Activated CD8-positive, alpha-beta T cell treated with anti-CD3 and anti-CD28 coated beads for 36 hours (primary cell): ENCODE measurements at regions not wholly inside any gene's neighbourhood (a gene's known extent, or its start where the extent isn't known, plus 50 kb on each side); places are given as distances from the start of the nearest gene placed in this dataset.

Experiments
- ATAC-seq: fragments of 200-7000 bp; cut with Tn5 transposase; one replicate; pipeline ENCODE4 v1.10.0; 2021; ENCODE audit warnings: mild to moderate bottlenecking, moderate library complexity
- CTCF ChIA-PET: fragments of 350-600 bp; sonication (Branson Sonifier 250); formaldehyde crosslinking; loops from one replicate; lab custom pipeline; 2021; ENCODE audit warnings: antibody characterized with exemption; lab: Charles Lee
- POLR2A ChIA-PET: fragments of 350-600 bp; sonication (Branson Sonifier 250); formaldehyde crosslinking; loops from one replicate; lab custom pipeline; 2021; ENCODE audit warnings: antibody characterized with exemption; lab: Charles Lee
- DNase-seq: peaks from one replicate; pipeline ENCODE4 v3.0.0-alpha.2; 2020
- H3K27ac Mint-ChIP-seq: one replicate; pipeline ENCODE4 v1.8.0; 2021; ENCODE audit warnings: mild to moderate bottlenecking, mixed read lengths
- H3K27me3 Mint-ChIP-seq: one replicate; pipeline ENCODE4 v1.8.0; 2021; ENCODE audit warnings: mixed read lengths
- H3K36me3 Mint-ChIP-seq: one replicate; pipeline ENCODE4 v1.8.0; 2021; ENCODE audit warnings: low read depth, mixed read lengths
- H3K4me1 Mint-ChIP-seq: one replicate; pipeline ENCODE4 v1.8.0; 2021; ENCODE audit warnings: low read depth, mixed read lengths
- H3K4me3 Mint-ChIP-seq: one replicate; pipeline ENCODE4 v1.8.0; 2021; ENCODE audit warnings: mild to moderate bottlenecking, moderate library complexity, mixed read lengths
- H3K9me3 Mint-ChIP-seq: one replicate; pipeline ENCODE4 v1.8.0; 2021; ENCODE audit warnings: mixed read lengths
- intact Hi-C: fragments of 100-400 bp; cut with micrococcal nuclease; formaldehyde crosslinking; loops from one replicate; pipeline ENCODE4 v1.10.0; 2022
- TF ChIP-seq, protein P1 (sequence below): fragments of 200-600 bp; IDR thresholded peaks from one replicate; pipeline ENCODE4 v1.8.0; 2022; ENCODE audit warnings: antibody characterized with exemption, mild to moderate bottlenecking

DNA sequence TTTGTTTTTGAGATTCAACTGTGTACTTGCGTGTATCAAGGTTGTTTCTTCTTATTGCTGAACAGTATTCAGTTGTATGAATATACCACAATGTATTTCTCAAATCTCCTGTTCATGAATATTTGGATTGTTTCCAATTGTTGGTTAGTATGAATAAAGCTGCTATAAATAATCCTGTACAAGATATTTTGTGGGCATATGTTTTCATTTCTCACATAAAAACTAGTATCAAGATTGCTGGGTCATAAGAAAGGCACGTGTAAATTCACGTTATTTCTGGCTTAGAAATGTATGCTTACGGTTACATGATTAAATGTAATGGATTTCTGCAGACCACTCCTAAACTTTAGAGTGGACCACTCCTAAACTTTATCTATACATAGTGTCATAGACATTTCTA lies 96.6 kb downstream of the BTBD3 start:
- Mint-ChIP-seq H3K4me1 (no peaks in the 10 kb centered on the region), H3K4me3 (no peak overlapping the region), H3K27me3 (peaks cover 3% of the 10 kb centered on the region), H3K27ac (no peak overlapping the region), H3K36me3 (no peaks in the 10 kb centered on the region), H3K9me3 (peaks cover 2% of the 10 kb centered on the region)
- POLR2A ChIA-PET = no interaction called here
- CTCF ChIA-PET = interaction anchor here (0.9 kb wide), 1 partner anchor 10 kb away, joined by 3 read pairs; no protein-coding TSS in a partner anchor
- DNase-seq (no peak), ATAC-seq (no peak)
- TF ChIP-seq, protein P1, sequence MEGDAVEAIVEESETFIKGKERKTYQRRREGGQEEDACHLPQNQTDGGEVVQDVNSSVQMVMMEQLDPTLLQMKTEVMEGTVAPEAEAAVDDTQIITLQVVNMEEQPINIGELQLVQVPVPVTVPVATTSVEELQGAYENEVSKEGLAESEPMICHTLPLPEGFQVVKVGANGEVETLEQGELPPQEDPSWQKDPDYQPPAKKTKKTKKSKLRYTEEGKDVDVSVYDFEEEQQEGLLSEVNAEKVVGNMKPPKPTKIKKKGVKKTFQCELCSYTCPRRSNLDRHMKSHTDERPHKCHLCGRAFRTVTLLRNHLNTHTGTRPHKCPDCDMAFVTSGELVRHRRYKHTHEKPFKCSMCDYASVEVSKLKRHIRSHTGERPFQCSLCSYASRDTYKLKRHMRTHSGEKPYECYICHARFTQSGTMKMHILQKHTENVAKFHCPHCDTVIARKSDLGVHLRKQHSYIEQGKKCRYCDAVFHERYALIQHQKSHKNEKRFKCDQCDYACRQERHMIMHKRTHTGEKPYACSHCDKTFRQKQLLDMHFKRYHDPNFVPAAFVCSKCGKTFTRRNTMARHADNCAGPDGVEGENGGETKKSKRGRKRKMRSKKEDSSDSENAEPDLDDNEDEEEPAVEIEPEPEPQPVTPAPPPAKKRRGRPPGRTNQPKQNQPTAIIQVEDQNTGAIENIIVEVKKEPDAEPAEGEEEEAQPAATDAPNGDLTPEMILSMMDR = no peak
- intact Hi-C loops = no loop called here

DNA sequence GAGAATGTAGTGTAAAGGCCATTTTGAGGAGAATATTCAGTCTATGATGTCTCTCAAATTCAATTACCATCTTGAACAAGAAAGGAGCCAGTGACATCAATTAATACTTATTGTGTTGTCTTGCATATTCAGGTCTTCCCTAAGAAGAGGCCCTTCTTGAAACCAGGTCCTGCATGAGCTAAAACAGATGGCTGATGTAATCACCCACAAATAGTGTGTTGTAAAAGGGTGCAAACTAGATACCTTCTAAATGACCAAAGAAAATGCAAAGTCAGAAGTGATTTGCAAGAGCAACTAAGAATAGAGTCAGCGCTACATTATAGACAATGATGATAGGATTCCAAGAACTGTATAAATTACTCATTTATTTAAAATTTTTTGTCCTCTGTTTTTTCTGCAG lies 97.0 kb downstream of the BTBD3 start:
- no peaks in the 10 kb centered on the region for H3K4me1 Mint-ChIP-seq
- H3K27ac Mint-ChIP-seq = no peak overlapping the region
- H3K27me3 Mint-ChIP-seq = peaks cover 3% of the 10 kb centered on the region
- intact Hi-C loops = no loop called here
- ATAC-seq (no peak), DNase-seq (no peak)
- ChIA-PET CTCF (no interaction called here), POLR2A (no interaction called here)
- H3K4me3 Mint-ChIP-seq = no peak overlapping the region
- TF ChIP-seq, protein P1 = no peak
- H3K9me3 Mint-ChIP-seq = peaks cover 2% of the 10 kb centered on the region
- H3K36me3 Mint-ChIP-seq = no peaks in the 10 kb centered on the region

DNA sequence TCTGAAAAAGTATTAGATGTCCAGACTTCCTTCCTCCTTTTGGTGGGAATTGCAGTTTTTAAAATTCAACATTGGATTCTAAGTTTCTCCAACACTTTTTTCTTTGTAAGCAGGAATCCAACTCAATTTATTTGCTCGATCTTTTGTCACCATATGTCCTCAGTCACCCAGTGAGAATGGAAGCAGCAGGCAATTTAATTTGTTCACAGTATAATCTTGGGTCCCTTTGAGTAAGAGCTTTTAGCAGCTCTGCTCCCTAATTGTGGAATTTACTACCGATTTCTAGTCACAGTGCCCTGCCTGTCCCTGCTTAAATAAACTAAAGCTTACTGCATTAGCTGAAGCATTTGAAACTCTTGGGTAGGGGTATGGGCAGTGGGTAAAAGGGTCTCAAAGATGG lies 98.6 kb downstream of the BTBD3 start:
- H3K4me1 Mint-ChIP-seq = no peaks in the 10 kb centered on the region
- DNase-seq (no peak), ATAC-seq (no peak)
- no peak overlapping the region for H3K27ac Mint-ChIP-seq
- no peaks in the 10 kb centered on the region for H3K36me3 Mint-ChIP-seq
- intact Hi-C loops = no loop called here
- ChIA-PET CTCF (no interaction called here), POLR2A (no interaction called here)
- TF ChIP-seq, protein P1 = no peak
- peaks cover 2% of the 10 kb centered on the region for H3K9me3 Mint-ChIP-seq
- H3K4me3 Mint-ChIP-seq = no peak overlapping the region
- peaks cover 3% of the 10 kb centered on the region for H3K27me3 Mint-ChIP-seq

DNA sequence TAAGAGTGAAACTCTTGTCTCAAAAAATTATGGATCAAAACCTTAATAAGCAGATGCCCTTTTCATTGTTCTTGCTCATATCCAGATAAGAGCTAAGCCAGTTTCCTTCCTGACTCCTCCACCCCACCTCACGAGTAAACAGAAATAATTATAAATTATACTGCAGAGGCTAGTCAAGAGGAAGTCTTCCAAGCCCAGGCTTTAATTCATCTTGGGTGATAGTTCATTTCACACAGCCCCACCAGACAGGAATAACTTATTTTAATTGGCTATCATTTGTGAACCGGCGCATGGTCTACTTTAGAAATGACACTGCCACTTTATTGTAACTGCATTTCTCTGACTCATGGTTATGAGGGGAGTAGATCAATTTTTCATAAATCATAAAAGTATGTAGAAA lies 102.0 kb downstream of the BTBD3 start:
- POLR2A ChIA-PET = no interaction called here
- H3K4me1 Mint-ChIP-seq = no peaks in the 10 kb centered on the region
- no peak overlapping the region for H3K4me3 Mint-ChIP-seq
- H3K27ac Mint-ChIP-seq = no peak overlapping the region
- TF ChIP-seq, protein P1 = no peak
- H3K9me3 Mint-ChIP-seq = peaks cover 4% of the 10 kb centered on the region
- H3K27me3 Mint-ChIP-seq = peaks cover 3% of the 10 kb centered on the region
- ATAC-seq (no peak), DNase-seq (no peak)
- H3K36me3 Mint-ChIP-seq = no peaks in the 10 kb centered on the region
- intact Hi-C loops = no loop called here
- CTCF ChIA-PET = no interaction called here

DNA sequence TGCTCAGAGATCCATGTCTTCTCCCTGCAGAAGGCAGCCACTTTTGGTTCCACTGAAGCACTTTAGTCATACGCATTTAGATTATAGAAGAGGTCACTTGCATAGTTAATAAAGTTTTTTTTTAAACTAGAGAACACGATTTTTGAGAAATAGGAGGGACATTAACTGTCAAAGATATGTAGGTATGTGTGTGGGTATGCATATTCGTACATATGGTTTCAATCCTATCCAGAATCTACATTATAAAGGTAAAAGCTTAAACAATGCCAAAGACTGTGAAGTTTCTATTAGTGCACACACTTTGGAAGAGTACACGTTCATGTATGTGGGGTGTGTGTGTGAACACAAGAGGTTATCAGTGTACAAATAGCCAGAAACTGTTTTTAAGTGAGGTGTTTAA lies 103.2 kb downstream of the BTBD3 start:
- TF ChIP-seq, protein P1 = no peak
- Mint-ChIP-seq H3K9me3 (peaks cover 4% of the 10 kb centered on the region), H3K27ac (no peak overlapping the region), H3K36me3 (no peaks in the 10 kb centered on the region), H3K27me3 (peaks cover 3% of the 10 kb centered on the region), H3K4me3 (no peak overlapping the region), H3K4me1 (no peaks in the 10 kb centered on the region)
- ChIA-PET CTCF (no interaction called here), POLR2A (no interaction called here)
- no peak for DNase-seq
- intact Hi-C loops = no loop called here
- no peak for ATAC-seq
